ENCODE measurements at regions not wholly inside any gene's neighbourhood (a gene's known extent, or its start where the extent isn't known, plus 50 kb on each side); places are given as distances from the start of the nearest gene placed in this dataset.

GRCh38 chr14:71529848-71530247 lies 402.4 kb upstream of the RGS6 start:
- BruUV-seq (replicated peaks): no TSS peak
- Mint-ChIP-seq H3K4me3 (ENCODE audit: unreplicated experiment) (no peak overlapping the region), H3K27me3 (ENCODE audit: insufficient read depth, unreplicated experiment) (no peaks in the 10 kb centered on the region), H3K27ac (ENCODE audit: low read depth, unreplicated experiment) (no peak overlapping the region), H3K36me3 (ENCODE audit: insufficient read depth, unreplicated experiment) (peaks cover 13% of the 10 kb centered on the region), H3K4me1 (ENCODE audit: insufficient read depth, unreplicated experiment) (no peaks in the 10 kb centered on the region), H3K9me3 (ENCODE audit: unreplicated experiment) (no peaks in the 10 kb centered on the region)
- TF ChIP-seq CTCF (IDR thresholded peaks at IDR 0.05; ENCODE audit: unreplicated experiment): no peak
- ChIA-PET POLR2A (interaction anchor here (1.1 kb wide), 1 partner anchor 25 kb away, joined by 5 read pairs; no protein-coding TSS in a partner anchor), CTCF (no interaction called here)
- DNase-seq (ENCODE audit: unreplicated experiment): no peak
- intact Hi-C loops (cut with micrococcal nuclease): no loop called here

GRCh38 chr14:71532344-71532743 lies 399.9 kb upstream of the RGS6 start:
- H3K27ac Mint-ChIP-seq (ENCODE audit: low read depth, unreplicated experiment): no peak overlapping the region
- POLR2A ChIA-PET: no interaction called here
- no peak for TF ChIP-seq CTCF (IDR thresholded peaks at IDR 0.05; ENCODE audit: unreplicated experiment)
- no TSS peak for BruUV-seq (replicated peaks)
- H3K4me1 Mint-ChIP-seq (ENCODE audit: insufficient read depth, unreplicated experiment): no peaks in the 10 kb centered on the region
- no peak overlapping the region for H3K4me3 Mint-ChIP-seq (ENCODE audit: unreplicated experiment)
- DNase-seq (ENCODE audit: unreplicated experiment): peak; percentile 18
- H3K27me3 Mint-ChIP-seq (ENCODE audit: insufficient read depth, unreplicated experiment): no peaks in the 10 kb centered on the region
- H3K36me3 Mint-ChIP-seq (ENCODE audit: insufficient read depth, unreplicated experiment): peaks cover 13% of the 10 kb centered on the region
- CTCF ChIA-PET: no interaction called here
- intact Hi-C loops (cut with micrococcal nuclease): no loop called here
- no peaks in the 10 kb centered on the region for H3K9me3 Mint-ChIP-seq (ENCODE audit: unreplicated experiment)

- no peak for DNase-seq (ENCODE audit: unreplicated experiment)
- no peak for TF ChIP-seq CTCF (IDR thresholded peaks at IDR 0.05; ENCODE audit: unreplicated experiment)
- H3K4me1 Mint-ChIP-seq (ENCODE audit: insufficient read depth, unreplicated experiment): no peaks in the 10 kb centered on the region
- no TSS peak for BruUV-seq (replicated peaks)
- H3K36me3 Mint-ChIP-seq (ENCODE audit: insufficient read depth, unreplicated experiment): peaks cover 13% of the 10 kb centered on the region
- no peak overlapping the region for H3K27ac Mint-ChIP-seq (ENCODE audit: low read depth, unreplicated experiment)
- no peaks in the 10 kb centered on the region for H3K9me3 Mint-ChIP-seq (ENCODE audit: unreplicated experiment)
- intact Hi-C loops (cut with micrococcal nuclease): no loop called here
- H3K27me3 Mint-ChIP-seq (ENCODE audit: insufficient read depth, unreplicated experiment): no peaks in the 10 kb centered on the region
- CTCF ChIA-PET: no interaction called here
- POLR2A ChIA-PET: no interaction called here
- H3K4me3 Mint-ChIP-seq (ENCODE audit: unreplicated experiment): no peak overlapping the region
Observed at GRCh38 chr14:71532790-71533189, 399.4 kb upstream of the RGS6 start.

GRCh38 chr14:71533390-71533789 lies 398.8 kb upstream of the RGS6 start:
- intact Hi-C loops (cut with micrococcal nuclease): no loop called here
- no peak for DNase-seq (ENCODE audit: unreplicated experiment)
- ChIA-PET POLR2A (no interaction called here), CTCF (no interaction called here)
- no peaks in the 10 kb centered on the region for H3K9me3 Mint-ChIP-seq (ENCODE audit: unreplicated experiment)
- no peak overlapping the region for H3K4me3 Mint-ChIP-seq (ENCODE audit: unreplicated experiment)
- peaks cover 13% of the 10 kb centered on the region for H3K36me3 Mint-ChIP-seq (ENCODE audit: insufficient read depth, unreplicated experiment)
- no TSS peak for BruUV-seq (replicated peaks)
- H3K27me3 Mint-ChIP-seq (ENCODE audit: insufficient read depth, unreplicated experiment): no peaks in the 10 kb centered on the region
- no peak for TF ChIP-seq CTCF (IDR thresholded peaks at IDR 0.05; ENCODE audit: unreplicated experiment)
- H3K4me1 Mint-ChIP-seq (ENCODE audit: insufficient read depth, unreplicated experiment): no peaks in the 10 kb centered on the region
- no peak overlapping the region for H3K27ac Mint-ChIP-seq (ENCODE audit: low read depth, unreplicated experiment)

Measured in MCF 10A (cell line).